IMR-90 (cell line): ENCODE measurements at regions not wholly inside any gene's neighbourhood (a gene's known extent, or its start where the extent isn't known, plus 50 kb on each side); places are given as distances from the start of the nearest gene placed in this dataset.

Experiments
- ATAC-seq: fragments of 200-7000 bp; cut with Tn5 transposase; 2 replicates; pipeline ENCODE4 v1.9.1; 2020; ENCODE audit warnings: low read depth, mild to moderate bottlenecking, moderate library complexity
- BruUV-seq: library from RNA; stranded (reverse); fragments of 400-500 nt; replicated peaks from 2 replicates; lab custom pipeline; 2021; lab: Mats Ljungman, UMichigan
- CTCF ChIA-PET: fragments of 300-600 bp; formaldehyde crosslinking; extraction: SDS; loops from one replicate; lab custom pipeline; 2021; ENCODE audit warnings: antibody characterized with exemption; lab: Yijun Ruan, JAX
- POLR2A ChIA-PET: fragments of 300-600 bp; sonication (Branson Sonifier 250); formaldehyde crosslinking; loops from one replicate; lab custom pipeline; 2022; ENCODE audit warnings: antibody characterized with exemption; ENCODE audit not compliant: unreplicated experiment; lab: Charles Lee
- DNase-seq: peaks from one replicate; pipeline ENCODE4 v3.0.0; 2013
- H2AFZ ChIP-seq: replicated peaks from 2 replicates; pipeline ENCODE3; 2013; ENCODE audit warnings: low read length, mild to moderate bottlenecking; ENCODE audit not compliant: poor library complexity
- H2AK5ac ChIP-seq: 2 replicates; pipeline ENCODE4 v1.6.1; 2013; ENCODE audit warnings: low read depth, low read length, inconsistent platforms
- H2AK9ac ChIP-seq: replicated peaks from 2 replicates; pipeline ENCODE3; 2013; ENCODE audit warnings: mild to moderate bottlenecking, low read depth, low read length, moderate library complexity; ENCODE audit not compliant: poor library complexity
- H2BK120ac ChIP-seq: 2 replicates; pipeline ENCODE4 v1.6.1; 2013; ENCODE audit warnings: low read depth, low read length, inconsistent platforms
- H2BK15ac ChIP-seq: 3 replicates; pipeline ENCODE4 v1.6.1; 2013; ENCODE audit warnings: low read depth, low read length, inconsistent platforms
- H2BK20ac ChIP-seq: 2 replicates; pipeline ENCODE4 v1.6.1; 2013; ENCODE audit warnings: low read depth, mild to moderate bottlenecking, inconsistent platforms, low read length, moderate library complexity
- H2BK5ac ChIP-seq: 2 replicates; pipeline ENCODE4 v1.6.1; 2013; ENCODE audit warnings: mild to moderate bottlenecking, low read depth, low read length, inconsistent platforms; ENCODE audit not compliant: poor library complexity, severe bottlenecking
- H3K14ac ChIP-seq: replicated peaks from 2 replicates; pipeline ENCODE4 v1.6.1; 2013; ENCODE audit warnings: low read depth, low read length, inconsistent platforms
- H3K18ac ChIP-seq: 2 replicates; pipeline ENCODE4 v1.6.1; 2013; ENCODE audit warnings: low read depth, low read length, control low read depth
- H3K23ac ChIP-seq: 2 replicates; pipeline ENCODE4 v1.6.1; 2013; ENCODE audit warnings: low read depth, low read length, inconsistent platforms
- H3K27ac ChIP-seq: 2 replicates; pipeline ENCODE4 v1.5.1; 2013; ENCODE audit warnings: mild to moderate bottlenecking, control low read depth, low read length; ENCODE audit not compliant: insufficient read depth
- H3K27me3 ChIP-seq: 2 replicates; pipeline ENCODE4 v1.6.1; 2013; ENCODE audit warnings: low read length; ENCODE audit not compliant: control insufficient read depth, insufficient read depth
- H3K36me3 ChIP-seq: 2 replicates; pipeline ENCODE4 v1.6.1; 2013; ENCODE audit warnings: low read length, mixed read lengths; ENCODE audit not compliant: control insufficient read depth, insufficient read depth
- H3K4ac ChIP-seq: 2 replicates; pipeline ENCODE4 v1.6.1; 2013; ENCODE audit warnings: low read depth, low read length, inconsistent platforms
- H3K4me1 ChIP-seq: 2 replicates; pipeline ENCODE4 v1.6.1; 2013; ENCODE audit warnings: low read length, mixed read lengths; ENCODE audit not compliant: control insufficient read depth, insufficient read depth
- H3K4me2 ChIP-seq: 2 replicates; pipeline ENCODE4 v1.6.1; 2013; ENCODE audit warnings: low read depth, mild to moderate bottlenecking, control low read depth, low read length, moderate library complexity
- H3K4me3 ChIP-seq: 2 replicates; pipeline ENCODE4 v1.5.1; 2013; ENCODE audit warnings: low read depth, mild to moderate bottlenecking, control low read depth, low read length, moderate library complexity; ENCODE audit not compliant: insufficient read depth
- H3K56ac ChIP-seq: 2 replicates; pipeline ENCODE4 v1.6.1; 2013; ENCODE audit warnings: low read length, inconsistent platforms; ENCODE audit not compliant: insufficient read depth; ENCODE audit errors: extremely low read depth
- H3K79me1 ChIP-seq, 2 experiments: 2 replicates each; pipeline ENCODE4 v1.6.1; 2013; ENCODE audit warnings: low read length in 2 of 2, inconsistent platforms in 1 of 2, low read depth in 1 of 2
- H3K9ac ChIP-seq: 2 replicates; pipeline ENCODE4 v1.6.1; 2013; ENCODE audit warnings: low read depth, low read length, control low read depth
- H3K9me1 ChIP-seq: 2 replicates; pipeline ENCODE4 v1.6.1; 2013; ENCODE audit warnings: low read length, inconsistent platforms; ENCODE audit not compliant: insufficient read depth
- H3K9me3 ChIP-seq: 2 replicates; pipeline ENCODE4 v1.6.1; 2013; ENCODE audit warnings: low read length; ENCODE audit not compliant: control insufficient read depth, insufficient read depth
- H4K20me1 ChIP-seq: 2 replicates; pipeline ENCODE4 v1.6.1; 2013; ENCODE audit warnings: low read length, inconsistent platforms; ENCODE audit not compliant: insufficient read depth
- H4K5ac ChIP-seq: 2 replicates; pipeline ENCODE4 v1.6.1; 2013; ENCODE audit warnings: mild to moderate bottlenecking, low read depth, low read length, control low read depth
- H4K8ac ChIP-seq, 2 experiments: 2 replicates each; pipeline ENCODE4 v1.6.1; 2013; ENCODE audit warnings: low read depth in 2 of 2, low read length in 2 of 2, control low read depth in 1 of 2, inconsistent platforms in 1 of 2
- H4K91ac ChIP-seq: 2 replicates; pipeline ENCODE4 v1.6.1; 2013; ENCODE audit warnings: low read depth, low read length, inconsistent platforms; ENCODE audit not compliant: insufficient read depth
- BHLHE40 ChIP-seq: fragments of 150-350 bp; IDR thresholded peaks from 2 replicates; pipeline ENCODE4 v1.6.1; 2016; ENCODE audit warnings: mild to moderate bottlenecking, low read depth, low read length
- CEBPB ChIP-seq: IDR thresholded peaks from 2 replicates; pipeline ENCODE4 v1.6.1; 2012; ENCODE audit warnings: low read depth, low read length, improper control_type of control experiment
- CHD1 ChIP-seq: IDR thresholded peaks from 2 replicates; pipeline ENCODE4 v1.6.1; 2012; ENCODE audit warnings: low read depth, low read length, improper control_type of control experiment
- FOS ChIP-seq: fragments of 150-350 bp; IDR thresholded peaks from 2 replicates; pipeline ENCODE4 v1.6.1; 2016; ENCODE audit warnings: low read depth, low read length
- MXI1 ChIP-seq: IDR thresholded peaks from 2 replicates; pipeline ENCODE4 v1.6.1; 2012; ENCODE audit warnings: low read depth, mild to moderate bottlenecking, low read length, moderate library complexity, borderline replicate concordance
- NFE2L2 ChIP-seq: fragments of 150-350 bp; IDR thresholded peaks from 2 replicates; pipeline ENCODE4 v1.6.1; 2016; ENCODE audit warnings: low read depth, mild to moderate bottlenecking, low read length
- RAD21 ChIP-seq: IDR thresholded peaks from 2 replicates; pipeline ENCODE4 v1.6.1; 2012; ENCODE audit warnings: low read length, improper control_type of control experiment
- RCOR1 ChIP-seq: IDR thresholded peaks from 2 replicates; pipeline ENCODE4 v1.6.1; 2012; ENCODE audit warnings: mild to moderate bottlenecking, low read length, improper control_type of control experiment; ENCODE audit not compliant: insufficient replicate concordance
- WGBS, 2 experiments: methylation state at CpG; one replicate each; pipeline versions ENCODE4 v1.1.5 to v1.1.7; 2013; ENCODE audit warnings: missing lambda C conversion rate in 2 of 2; ENCODE audit not compliant: insufficient read length in 1 of 2; ENCODE audit errors: extremely low coverage in 2 of 2; 5-methylcytosine and 5-hydroxymethylcytosine counted together
- dilution Hi-C: fragments of 300-500 bp; cut with HindIII; formaldehyde crosslinking; loops from one replicate; pipeline ENCODE4 v1.14.3; 2018; ENCODE audit warnings: low sequenced_read_pairs; ENCODE audit not compliant: unreplicated experiment
- in situ Hi-C: fragments of 300-500 bp; cut with MboI; formaldehyde crosslinking; loops from 3 replicates; pipeline ENCODE4 v1.14.3; 2019; ENCODE audit warnings: low sequenced_read_pairs, inconsistent platforms, mixed read lengths
- intact Hi-C: fragments of 100-400 bp; cut with micrococcal nuclease; formaldehyde crosslinking; loops from 2 replicates; pipeline ENCODE4 v1.10.0; 2022
- TF ChIP-seq, protein P1 (sequence below): fragments of 150-350 bp; IDR thresholded peaks from 2 replicates; pipeline ENCODE4 v1.6.1; 2017; ENCODE audit warnings: mild to moderate bottlenecking, antibody characterized with exemption, low read length, low read depth
- TF ChIP-seq, protein P2 (sequence below): fragments of 150-350 bp; IDR thresholded peaks from 2 replicates; pipeline ENCODE4 v1.6.1; 2016; ENCODE audit warnings: low read depth, mild to moderate bottlenecking, low read length, moderate library complexity, borderline replicate concordance
- TF ChIP-seq, protein P3 (sequence below): conservative IDR thresholded peaks from 2 replicates; pipeline ENCODE4 v1.5.1; 2012; ENCODE audit warnings: mild to moderate bottlenecking, low read depth, low read length, improper control_type of control experiment

DNA sequence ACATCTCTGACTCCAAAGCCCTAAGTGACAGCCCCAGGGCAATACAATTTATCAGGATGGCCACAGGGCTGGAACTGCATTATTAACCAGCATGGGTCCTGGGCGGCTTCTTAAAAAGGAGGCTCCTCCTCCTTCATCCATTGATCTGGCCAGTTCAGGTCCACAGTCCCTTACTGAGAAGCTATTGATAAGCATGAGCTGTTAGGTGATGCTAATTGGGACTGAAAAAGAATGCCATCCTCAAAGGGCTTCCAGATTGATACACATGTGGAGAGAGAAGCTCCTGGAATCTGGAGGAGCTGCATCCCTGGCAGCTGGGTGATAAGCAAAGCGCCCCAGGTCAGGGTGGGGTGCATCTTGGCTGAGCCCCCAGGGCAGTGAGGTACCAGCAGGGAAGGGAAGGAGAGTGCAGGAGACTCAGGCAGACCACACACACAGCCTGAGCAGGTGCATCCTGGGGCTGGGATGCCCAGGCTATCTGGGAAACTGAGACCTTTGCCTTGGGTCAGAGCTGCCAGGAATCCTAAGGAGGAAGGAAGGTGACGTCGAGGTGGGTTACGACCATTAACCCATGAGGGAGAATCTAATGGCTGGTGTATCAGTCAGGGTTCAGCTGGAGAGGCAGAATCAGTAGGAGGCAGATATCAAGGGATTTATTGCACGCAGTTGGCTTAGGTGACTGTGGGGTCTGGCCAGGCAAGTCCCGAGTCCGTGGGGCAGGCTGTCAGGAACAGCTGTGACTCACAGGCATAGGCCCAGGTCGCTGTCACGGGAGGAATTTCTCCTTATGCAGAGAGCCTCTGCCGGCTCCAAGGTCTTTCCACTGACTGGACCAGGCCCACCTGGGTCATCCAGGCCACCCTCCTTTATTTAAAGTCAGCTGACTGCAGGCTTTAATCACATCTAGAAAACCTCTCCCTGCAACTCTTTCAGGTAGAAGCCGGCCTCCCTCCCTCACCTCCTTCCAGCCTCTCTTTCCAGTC, 261.2 kb downstream of the BMP7 start:
- ATAC-seq, result no peak
- intact Hi-C loops, result no loop called here
- no peak overlapping the region for H3K4me3 ChIP-seq
- H4K20me1 ChIP-seq, result no peaks in the 10 kb centered on the region
- no peak overlapping the region for H4K8ac ChIP-seq
- H3K14ac ChIP-seq, result no peak overlapping the region
- CTCF ChIA-PET, result interaction anchor here (0.5 kb wide), 1 partner anchor 450 kb away, joined by 4 read pairs; no protein-coding TSS in a partner anchor
- dilution Hi-C loops, result no loop called here
- no peak overlapping the region for H3K4ac ChIP-seq
- no peak overlapping the region for H4K5ac ChIP-seq
- no peak overlapping the region for H3K9ac ChIP-seq
- H3K4me1 ChIP-seq, result no peaks in the 10 kb centered on the region
- H3K18ac ChIP-seq, result no peak overlapping the region
- H3K36me3 ChIP-seq, result no peaks in the 10 kb centered on the region
- BruUV-seq, result no TSS peak
- no peak overlapping the region for H2BK5ac ChIP-seq
- TF ChIP-seq CHD1 (no peak), FOS (no peak), BHLHE40 (no peak), CEBPB (no peak), RAD21 (no peak), MXI1 (no peak), NFE2L2 (no peak), RCOR1 (no peak)
- TF ChIP-seq, protein P1, sequence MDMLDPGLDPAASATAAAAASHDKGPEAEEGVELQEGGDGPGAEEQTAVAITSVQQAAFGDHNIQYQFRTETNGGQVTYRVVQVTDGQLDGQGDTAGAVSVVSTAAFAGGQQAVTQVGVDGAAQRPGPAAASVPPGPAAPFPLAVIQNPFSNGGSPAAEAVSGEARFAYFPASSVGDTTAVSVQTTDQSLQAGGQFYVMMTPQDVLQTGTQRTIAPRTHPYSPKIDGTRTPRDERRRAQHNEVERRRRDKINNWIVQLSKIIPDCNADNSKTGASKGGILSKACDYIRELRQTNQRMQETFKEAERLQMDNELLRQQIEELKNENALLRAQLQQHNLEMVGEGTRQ, result no peak
- TF ChIP-seq, protein P2, sequence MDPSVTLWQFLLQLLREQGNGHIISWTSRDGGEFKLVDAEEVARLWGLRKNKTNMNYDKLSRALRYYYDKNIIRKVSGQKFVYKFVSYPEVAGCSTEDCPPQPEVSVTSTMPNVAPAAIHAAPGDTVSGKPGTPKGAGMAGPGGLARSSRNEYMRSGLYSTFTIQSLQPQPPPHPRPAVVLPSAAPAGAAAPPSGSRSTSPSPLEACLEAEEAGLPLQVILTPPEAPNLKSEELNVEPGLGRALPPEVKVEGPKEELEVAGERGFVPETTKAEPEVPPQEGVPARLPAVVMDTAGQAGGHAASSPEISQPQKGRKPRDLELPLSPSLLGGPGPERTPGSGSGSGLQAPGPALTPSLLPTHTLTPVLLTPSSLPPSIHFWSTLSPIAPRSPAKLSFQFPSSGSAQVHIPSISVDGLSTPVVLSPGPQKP, result no peak
- TF ChIP-seq, protein P3, sequence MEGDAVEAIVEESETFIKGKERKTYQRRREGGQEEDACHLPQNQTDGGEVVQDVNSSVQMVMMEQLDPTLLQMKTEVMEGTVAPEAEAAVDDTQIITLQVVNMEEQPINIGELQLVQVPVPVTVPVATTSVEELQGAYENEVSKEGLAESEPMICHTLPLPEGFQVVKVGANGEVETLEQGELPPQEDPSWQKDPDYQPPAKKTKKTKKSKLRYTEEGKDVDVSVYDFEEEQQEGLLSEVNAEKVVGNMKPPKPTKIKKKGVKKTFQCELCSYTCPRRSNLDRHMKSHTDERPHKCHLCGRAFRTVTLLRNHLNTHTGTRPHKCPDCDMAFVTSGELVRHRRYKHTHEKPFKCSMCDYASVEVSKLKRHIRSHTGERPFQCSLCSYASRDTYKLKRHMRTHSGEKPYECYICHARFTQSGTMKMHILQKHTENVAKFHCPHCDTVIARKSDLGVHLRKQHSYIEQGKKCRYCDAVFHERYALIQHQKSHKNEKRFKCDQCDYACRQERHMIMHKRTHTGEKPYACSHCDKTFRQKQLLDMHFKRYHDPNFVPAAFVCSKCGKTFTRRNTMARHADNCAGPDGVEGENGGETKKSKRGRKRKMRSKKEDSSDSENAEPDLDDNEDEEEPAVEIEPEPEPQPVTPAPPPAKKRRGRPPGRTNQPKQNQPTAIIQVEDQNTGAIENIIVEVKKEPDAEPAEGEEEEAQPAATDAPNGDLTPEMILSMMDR, result no peak
- H3K9me1 ChIP-seq, result no peaks in the 10 kb centered on the region
- no peak overlapping the region for H3K27ac ChIP-seq
- H3K23ac ChIP-seq, result no peak overlapping the region
- no peak overlapping the region for H2AFZ ChIP-seq
- H2AK5ac ChIP-seq, result no peak overlapping the region
- H3K56ac ChIP-seq, result no peak overlapping the region
- H3K4me2 ChIP-seq, result no peak overlapping the region
- no peak overlapping the region for H4K91ac ChIP-seq
- no peak overlapping the region for H2BK15ac ChIP-seq
- no peak overlapping the region for H2BK20ac ChIP-seq
- 32% methylated on average over 10 of the region's 12 CpGs; no CpG with 5 or more reads in 1 of the 2 experiments for WGBS, 2 experiments
- H2BK120ac ChIP-seq, result no peak overlapping the region
- in situ Hi-C loops, result no loop called here
- no peak for DNase-seq
- POLR2A ChIA-PET, result no interaction called here
- no peaks in the 10 kb centered on the region for H3K79me1 ChIP-seq
- no peaks in the 10 kb centered on the region; the same call in none of the 2 replicates for H3K27me3 ChIP-seq
- peak overlapping the region; percentile 8 for H2AK9ac ChIP-seq
- H3K9me3 ChIP-seq, result no peaks in the 10 kb centered on the region
